Neural progenitor cell (in vitro differentiated cells): ENCODE measurements at regions not wholly inside any gene's neighbourhood (a gene's known extent, or its start where the extent isn't known, plus 50 kb on each side); places are given as distances from the start of the nearest gene placed in this dataset.

ENCODE experiments used
- DNase-seq: peaks from one replicate; pipeline ENCODE4 v3.0.0-alpha.2; 2016; ENCODE audit warnings: low spot score
- H2AFZ ChIP-seq: fragments of 200-600 bp; sonication (generic); replicated peaks from 2 replicates; pipeline ENCODE4 v1.6.1; 2016; ENCODE audit warnings: antibody characterized with exemption
- H3F3A ChIP-seq: fragments of 200-600 bp; sonication (generic); 2 replicates; pipeline ENCODE4 v1.6.1; 2016; ENCODE audit warnings: antibody characterized with exemption, low read depth
- H3K27ac ChIP-seq: fragments of 200-600 bp; sonication (generic); 2 replicates; pipeline ENCODE4 v1.5.1; 2016; ENCODE audit warnings: mild to moderate bottlenecking
- H3K27me3 ChIP-seq: fragments of 200-600 bp; sonication (generic); 2 replicates; pipeline ENCODE4 v1.6.1; 2016; ENCODE audit warnings: mild to moderate bottlenecking, moderate library complexity
- H3K36me3 ChIP-seq: fragments of 200-600 bp; sonication (generic); 2 replicates; pipeline ENCODE4 v1.5.1; 2016
- H3K4me1 ChIP-seq: fragments of 200-600 bp; sonication (generic); 2 replicates; pipeline ENCODE4 v1.6.1; 2016; ENCODE audit warnings: mixed run types
- H3K4me2 ChIP-seq: fragments of 200-600 bp; sonication (generic); 2 replicates; pipeline ENCODE4 v1.6.1; 2016
- H3K4me3 ChIP-seq: fragments of 200-600 bp; sonication (generic); 2 replicates; pipeline ENCODE4 v1.5.1; 2016
- H3K79me2 ChIP-seq: fragments of 200-600 bp; sonication (generic); 2 replicates; pipeline ENCODE4 v1.6.1; 2016; ENCODE audit warnings: low read depth
- H3K9ac ChIP-seq: fragments of 200-600 bp; sonication (generic); 2 replicates; pipeline ENCODE4 v1.6.1; 2016
- H3K9me3 ChIP-seq: fragments of 200-600 bp; sonication (generic); 2 replicates; pipeline ENCODE4 v1.5.1; 2016; ENCODE audit warnings: low read depth
- H4K20me1 ChIP-seq: fragments of 200-600 bp; sonication (generic); 2 replicates; pipeline ENCODE4 v1.6.1; 2016; ENCODE audit warnings: low read depth
- H3K27ac Mint-ChIP-seq: 3 replicates; pipeline ENCODE4 v1.8.0; 2021; ENCODE audit warnings: mixed read lengths
- H3K27me3 Mint-ChIP-seq: 2 replicates; pipeline ENCODE4 v1.8.0; 2022; ENCODE audit warnings: low read depth, mild to moderate bottlenecking, inconsistent platforms, moderate library complexity, mixed read lengths; ENCODE audit not compliant: insufficient read depth
- H3K36me3 Mint-ChIP-seq: 3 replicates; pipeline ENCODE4 v1.8.0; 2021; ENCODE audit warnings: mixed read lengths
- H3K4me1 Mint-ChIP-seq: 3 replicates; pipeline ENCODE4 v1.8.0; 2021; ENCODE audit warnings: mixed read lengths
- H3K4me3 Mint-ChIP-seq: 3 replicates; pipeline ENCODE4 v1.8.0; 2021; ENCODE audit warnings: mild to moderate bottlenecking, moderate library complexity, mixed read lengths
- H3K9me3 Mint-ChIP-seq: 3 replicates; pipeline ENCODE4 v1.8.0; 2020; ENCODE audit warnings: mixed read lengths
- CTCF ChIP-seq: fragments of 200-600 bp; sonication (generic); IDR thresholded peaks from 2 replicates; pipeline ENCODE4 v1.5.1; 2017; ENCODE audit warnings: antibody characterized with exemption, mild to moderate bottlenecking
- EZH2 ChIP-seq: fragments of 200-600 bp; sonication (generic); IDR thresholded peaks from 2 replicates; pipeline ENCODE4 v1.6.1; 2017; ENCODE audit warnings: antibody characterized with exemption, mild to moderate bottlenecking, moderate library complexity
- EZH2phosphoT487 ChIP-seq: fragments of 200-600 bp; sonication (generic); IDR thresholded peaks from 2 replicates; pipeline ENCODE4 v1.6.1; 2017; ENCODE audit warnings: antibody characterized with exemption

GRCh38 chr12:13283867-13284266, 87.3 kb downstream of the EMP1 start:
- Mint-ChIP-seq H3K4me1 (peaks cover 3% of the 10 kb centered on the region), H3K9me3 (no peaks in the 10 kb centered on the region), H3K27ac (no peak overlapping the region), H3K4me3 (no peak overlapping the region), H3K36me3 (no peaks in the 10 kb centered on the region), H3K27me3 (no peaks in the 10 kb centered on the region)
- Histone ChIP-seq H3K9me3 (no peaks in the 10 kb centered on the region), H3K27me3 (peaks cover 11% of the 10 kb centered on the region), H3K79me2 (no peaks in the 10 kb centered on the region), H4K20me1 (no peaks in the 10 kb centered on the region), H3K4me1 (no peaks in the 10 kb centered on the region), H3K9ac (no peak overlapping the region), H3F3A (no peaks in the 10 kb centered on the region), H3K36me3 (no peaks in the 10 kb centered on the region), H2AFZ (no peak overlapping the region), H3K27ac (no peak overlapping the region), H3K4me2 (no peak overlapping the region), H3K4me3 (no peak overlapping the region)
- TF ChIP-seq EZH2phosphoT487 (no peak), CTCF (no peak), EZH2 (no peak)
- DNase-seq = no peak

- Mint-ChIP-seq H3K4me3 (no peak overlapping the region), H3K27ac (no peak overlapping the region), H3K36me3 (no peaks in the 10 kb centered on the region), H3K9me3 (no peaks in the 10 kb centered on the region), H3K4me1 (peaks cover 11% of the 10 kb centered on the region), H3K27me3 (no peaks in the 10 kb centered on the region)
- Histone ChIP-seq H3K4me2 (no peak overlapping the region), H3K36me3 (no peaks in the 10 kb centered on the region), H3K27me3 (peaks cover 17% of the 10 kb centered on the region), H3K4me1 (peaks cover 6% of the 10 kb centered on the region), H3K9ac (no peak overlapping the region), H3K9me3 (no peaks in the 10 kb centered on the region), H3K79me2 (no peaks in the 10 kb centered on the region), H3K27ac (no peak overlapping the region), H3K4me3 (no peak overlapping the region), H4K20me1 (no peaks in the 10 kb centered on the region), H3F3A (no peaks in the 10 kb centered on the region), H2AFZ (no peak overlapping the region)
- no peak for DNase-seq
- no peak for TF ChIP-seq CTCF
- TF ChIP-seq EZH2phosphoT487 = no peak
- TF ChIP-seq EZH2 = no peak
Observed at GRCh38 chr12:13282861-13283260, 86.3 kb downstream of the EMP1 start.

GRCh38 chr12:13278249-13278787, 81.8 kb downstream of the EMP1 start:
- H3K9me3 Mint-ChIP-seq = no peaks in the 10 kb centered on the region
- no peak overlapping the region for H3K4me3 ChIP-seq
- peak; percentile 89 for DNase-seq
- no peak overlapping the region for H3K9ac ChIP-seq
- H3K9me3 ChIP-seq = no peaks in the 10 kb centered on the region
- peak overlapping the region; percentile 33 for H3K4me3 Mint-ChIP-seq
- no peak overlapping the region for H3K27ac ChIP-seq
- H3K27me3 Mint-ChIP-seq = peaks cover 8% of the 10 kb centered on the region
- no peak for TF ChIP-seq EZH2
- peak; percentile 38 for TF ChIP-seq EZH2phosphoT487
- peak; percentile 100 for TF ChIP-seq CTCF
- no peaks in the 10 kb centered on the region for H3K36me3 ChIP-seq
- H3K4me1 ChIP-seq = peaks cover 24% of the 10 kb centered on the region
- H4K20me1 ChIP-seq = no peaks in the 10 kb centered on the region
- peak overlapping the region; percentile 54 for H3K4me2 ChIP-seq
- H3K79me2 ChIP-seq = no peaks in the 10 kb centered on the region
- peaks cover 35% of the 10 kb centered on the region for H3K4me1 Mint-ChIP-seq
- H2AFZ ChIP-seq = peak overlapping the region; percentile 99
- no peaks in the 10 kb centered on the region for H3F3A ChIP-seq
- H3K36me3 Mint-ChIP-seq = no peaks in the 10 kb centered on the region
- peak overlapping the region; percentile 52 for H3K27ac Mint-ChIP-seq
- H3K27me3 ChIP-seq = peaks cover 17% of the 10 kb centered on the region
